ENCODE measurements at regions not wholly inside any gene's neighbourhood (a gene's known extent, or its start where the extent isn't known, plus 50 kb on each side); places are given as distances from the start of the nearest gene placed in this dataset.

DNA sequence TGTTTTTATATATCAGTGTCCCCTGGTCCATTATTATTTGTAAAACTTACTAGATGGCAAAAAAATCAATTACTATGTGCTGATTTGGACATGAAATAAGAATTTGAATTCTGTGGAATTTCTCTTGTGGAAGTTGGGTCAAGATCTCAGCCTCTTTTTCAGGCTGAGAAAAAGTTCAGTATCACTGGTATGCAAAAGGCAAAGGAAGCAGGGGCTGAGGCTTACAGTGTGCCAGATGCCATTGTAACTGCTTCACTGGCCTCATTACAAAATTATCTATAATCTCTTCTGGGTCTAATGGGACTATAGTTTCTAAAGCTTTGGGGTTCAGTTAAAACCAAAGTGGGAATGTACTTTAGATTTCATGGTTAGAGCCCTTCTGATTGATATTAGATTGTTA lies 125.9 kb upstream of the SLC7A14 start:
- TF ChIP-seq EZH2 (IDR thresholded peaks at IDR 0.05; ENCODE audit: borderline replicate concordance, low read depth, low read length, severe bottlenecking): no peak
- no peak for TF ChIP-seq FOS (IDR thresholded peaks at IDR 0.05; ENCODE audit: borderline replicate concordance, insufficient read depth, low read length)
- TF ChIP-seq GATA2 (IDR thresholded peaks at IDR 0.05; ENCODE audit: insufficient read depth, insufficient read length, low read depth, low read length): no peak
- no peak for TF ChIP-seq JUN (IDR thresholded peaks at IDR 0.05; ENCODE audit: borderline replicate concordance, insufficient read depth, insufficient read length, low read depth)

DNA sequence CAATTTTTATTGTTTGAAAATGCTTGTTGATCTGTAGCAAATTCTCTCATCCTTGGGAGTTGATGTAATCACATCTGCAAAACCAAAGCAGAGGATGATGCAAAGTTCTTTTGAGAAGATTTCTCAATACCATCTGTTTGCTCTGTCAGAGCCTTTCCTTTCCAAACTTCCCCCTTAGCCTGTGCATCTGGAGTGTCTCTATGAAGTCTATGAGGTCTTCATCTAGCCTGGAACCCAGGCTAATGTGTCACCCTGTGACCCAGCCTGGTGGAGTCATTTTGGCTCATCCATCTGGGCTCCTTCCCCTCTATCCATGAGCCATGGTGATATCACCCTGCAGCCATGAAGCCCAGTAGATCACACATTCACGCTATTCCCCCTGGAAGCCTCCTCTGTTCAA lies 123.2 kb upstream of the SLC7A14 start:
- no peak for FAIRE-seq
- no peak for TF ChIP-seq MYC (IDR thresholded peaks at IDR 0.05; ENCODE audit: low read depth, low read length)
- no peak for TF ChIP-seq GATA2 (IDR thresholded peaks at IDR 0.05; ENCODE audit: insufficient read depth, insufficient read length, low read depth, low read length)
- TF ChIP-seq, protein P1, sequence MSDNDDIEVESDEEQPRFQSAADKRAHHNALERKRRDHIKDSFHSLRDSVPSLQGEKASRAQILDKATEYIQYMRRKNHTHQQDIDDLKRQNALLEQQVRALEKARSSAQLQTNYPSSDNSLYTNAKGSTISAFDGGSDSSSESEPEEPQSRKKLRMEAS (IDR thresholded peaks at IDR 0.05; ENCODE audit: insufficient read depth, insufficient read length): no peak
- TF ChIP-seq, protein P2, sequence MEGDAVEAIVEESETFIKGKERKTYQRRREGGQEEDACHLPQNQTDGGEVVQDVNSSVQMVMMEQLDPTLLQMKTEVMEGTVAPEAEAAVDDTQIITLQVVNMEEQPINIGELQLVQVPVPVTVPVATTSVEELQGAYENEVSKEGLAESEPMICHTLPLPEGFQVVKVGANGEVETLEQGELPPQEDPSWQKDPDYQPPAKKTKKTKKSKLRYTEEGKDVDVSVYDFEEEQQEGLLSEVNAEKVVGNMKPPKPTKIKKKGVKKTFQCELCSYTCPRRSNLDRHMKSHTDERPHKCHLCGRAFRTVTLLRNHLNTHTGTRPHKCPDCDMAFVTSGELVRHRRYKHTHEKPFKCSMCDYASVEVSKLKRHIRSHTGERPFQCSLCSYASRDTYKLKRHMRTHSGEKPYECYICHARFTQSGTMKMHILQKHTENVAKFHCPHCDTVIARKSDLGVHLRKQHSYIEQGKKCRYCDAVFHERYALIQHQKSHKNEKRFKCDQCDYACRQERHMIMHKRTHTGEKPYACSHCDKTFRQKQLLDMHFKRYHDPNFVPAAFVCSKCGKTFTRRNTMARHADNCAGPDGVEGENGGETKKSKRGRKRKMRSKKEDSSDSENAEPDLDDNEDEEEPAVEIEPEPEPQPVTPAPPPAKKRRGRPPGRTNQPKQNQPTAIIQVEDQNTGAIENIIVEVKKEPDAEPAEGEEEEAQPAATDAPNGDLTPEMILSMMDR (IDR thresholded peaks at IDR 0.05; ENCODE audit: extremely low read depth in 1 of 2, insufficient read depth in 1 of 2, low read depth in 1 of 2, low read length in 2 of 2): no peak
- no peak for TF ChIP-seq FOS (IDR thresholded peaks at IDR 0.05; ENCODE audit: borderline replicate concordance, insufficient read depth, low read length)
- TF ChIP-seq JUN (IDR thresholded peaks at IDR 0.05; ENCODE audit: borderline replicate concordance, insufficient read depth, insufficient read length, low read depth): no peak
- no peak for TF ChIP-seq POLR2A (IDR thresholded peaks at IDR 0.05; ENCODE audit: low read depth, low read length)
- no peak for TF ChIP-seq EZH2 (IDR thresholded peaks at IDR 0.05; ENCODE audit: borderline replicate concordance, low read depth, low read length, severe bottlenecking)
- TF ChIP-seq POLR2AphosphoS5 (IDR thresholded peaks at IDR 0.05; ENCODE audit: insufficient read depth, low read depth, low read length): no peak
- no peak overlapping the region for H3K4me2 ChIP-seq (ENCODE audit: insufficient read depth, low read length)
- H3K9ac ChIP-seq (replicated peaks; ENCODE audit: extremely low read depth, insufficient read depth, low read length): no peak overlapping the region
- no peaks in the 10 kb centered on the region for H3K79me2 ChIP-seq (ENCODE audit: control insufficient read depth, insufficient read depth, low read length)
- H3K4me3 ChIP-seq (replicated peaks in 1 of 3; ENCODE audit: insufficient read depth in 1 of 3, low read depth in 1 of 3, low read length in 3 of 3): no peak overlapping the region
- intact Hi-C loops (cut with micrococcal nuclease) (no loop called here), dilution Hi-C loops (cut with MboI; ENCODE audit: extremely low pct_ligation_motif_present, low sequenced_read_pairs) (no loop called here)
- no peaks in the 10 kb centered on the region for H4K20me1 ChIP-seq (replicated peaks; ENCODE audit: control insufficient read depth, extremely low read depth, insufficient read depth, low read length)
- CTCF ChIA-PET: interaction anchor here (1.5 kb wide), 1 partner anchor 103 kb away, joined by 3 read pairs; no protein-coding TSS in a partner anchor
- H3K27ac ChIP-seq (ENCODE audit: insufficient read depth, low read depth, low read length): no peak overlapping the region
- no peak overlapping the region for H2AFZ ChIP-seq (ENCODE audit: low read depth, low read length)
- POLR2A ChIA-PET: no interaction called here
- H3K4me1 ChIP-seq (ENCODE audit: control insufficient read depth, extremely low read depth, insufficient read depth, low read length): peaks cover 7% of the 10 kb centered on the region
- no peaks in the 10 kb centered on the region for H3K27me3 ChIP-seq (ENCODE audit: control insufficient read depth in 2 of 2, insufficient read depth in 2 of 2, low read length in 2 of 2)
- BruUV-seq (replicated peaks): no TSS peak
- H3K9me3 ChIP-seq (replicated peaks; ENCODE audit: control insufficient read depth, insufficient read depth, low read length): no peaks in the 10 kb centered on the region
- H3K36me3 ChIP-seq (ENCODE audit: control insufficient read depth in 2 of 2, extremely low read depth in 1 of 2, insufficient read depth in 2 of 2, low read length in 2 of 2): no peaks in the 10 kb centered on the region
- no peak for DNase-seq (ENCODE audit: low read depth, low spot score)
- H3K9me1 ChIP-seq (replicated peaks; ENCODE audit: control insufficient read depth, extremely low read depth, insufficient read depth, low read length): no peaks in the 10 kb centered on the region

More for the DNA sequence above, 125.9 kb upstream of the SLC7A14 start:
- POLR2A ChIA-PET: interaction anchor here (0.6 kb wide), 1 partner anchor 1622 kb away, joined by 3 read pairs; no protein-coding TSS in a partner anchor
- Histone ChIP-seq H3K9ac (replicated peaks; ENCODE audit: extremely low read depth, insufficient read depth, low read length) (no peak overlapping the region), H3K36me3 (ENCODE audit: control insufficient read depth in 2 of 2, extremely low read depth in 1 of 2, insufficient read depth in 2 of 2, low read length in 2 of 2) (no peaks in the 10 kb centered on the region), H3K4me1 (ENCODE audit: control insufficient read depth, extremely low read depth, insufficient read depth, low read length) (peaks cover 7% of the 10 kb centered on the region), H4K20me1 (replicated peaks; ENCODE audit: control insufficient read depth, extremely low read depth, insufficient read depth, low read length) (no peaks in the 10 kb centered on the region), H3K27ac (ENCODE audit: insufficient read depth, low read depth, low read length) (no peak overlapping the region), H2AFZ (ENCODE audit: low read depth, low read length) (no peak overlapping the region), H3K4me2 (ENCODE audit: insufficient read depth, low read length) (no peak overlapping the region), H3K9me3 (replicated peaks; ENCODE audit: control insufficient read depth, insufficient read depth, low read length) (no peaks in the 10 kb centered on the region), H3K9me1 (replicated peaks; ENCODE audit: control insufficient read depth, extremely low read depth, insufficient read depth, low read length) (no peaks in the 10 kb centered on the region), H3K4me3 (replicated peaks in 1 of 3; ENCODE audit: insufficient read depth in 1 of 3, low read depth in 1 of 3, low read length in 3 of 3) (no peak overlapping the region), H3K27me3 (ENCODE audit: control insufficient read depth in 2 of 2, insufficient read depth in 2 of 2, low read length in 2 of 2) (no peaks in the 10 kb centered on the region), H3K79me2 (ENCODE audit: control insufficient read depth, insufficient read depth, low read length) (no peaks in the 10 kb centered on the region)
- dilution Hi-C loops (cut with MboI; ENCODE audit: extremely low pct_ligation_motif_present, low sequenced_read_pairs) (no loop called here), intact Hi-C loops (cut with micrococcal nuclease) (no loop called here)
- FAIRE-seq: no peak
- BruUV-seq (replicated peaks): no TSS peak
- DNase-seq (ENCODE audit: low read depth, low spot score): no peak
- CTCF ChIA-PET: no interaction called here
